Smooth muscle cell (in vitro differentiated cells): ENCODE measurements at regions not wholly inside any gene's neighbourhood (a gene's known extent, or its start where the extent isn't known, plus 50 kb on each side); places are given as distances from the start of the nearest gene placed in this dataset.

Experiments
- DNase-seq: peaks from one replicate; lab custom pipeline; 2025; ENCODE audit not compliant: unreplicated experiment; lab: John Stamatoyannopoulos, UW
- H2AFZ ChIP-seq: fragments of 200-600 bp; sonication (generic); 2 replicates; pipeline ENCODE4 v1.6.0; 2016; ENCODE audit warnings: antibody characterized with exemption, low read depth, mild to moderate bottlenecking
- H3F3A ChIP-seq: fragments of 200-600 bp; sonication (generic); 2 replicates; pipeline ENCODE4 v1.6.0; 2017; ENCODE audit warnings: antibody characterized with exemption, low read depth
- H3K27ac ChIP-seq: fragments of 200-600 bp; sonication (generic); 2 replicates; pipeline ENCODE4 v1.5.1; 2016; ENCODE audit warnings: low read depth, mild to moderate bottlenecking
- H3K27me3 ChIP-seq: fragments of 200-600 bp; sonication (generic); 2 replicates; pipeline ENCODE4 v1.6.1; 2016; ENCODE audit warnings: low read depth, mild to moderate bottlenecking
- H3K36me3 ChIP-seq: fragments of 200-600 bp; sonication (generic); 2 replicates; pipeline ENCODE4 v1.5.1; 2016; ENCODE audit warnings: low read depth
- H3K4me1 ChIP-seq: fragments of 200-600 bp; sonication (generic); 2 replicates; pipeline ENCODE4 v1.5.1; 2016; ENCODE audit warnings: low read depth
- H3K4me2 ChIP-seq: fragments of 200-600 bp; sonication (generic); 2 replicates; pipeline ENCODE4 v1.6.0; 2016; ENCODE audit warnings: mild to moderate bottlenecking
- H3K4me3 ChIP-seq: fragments of 200-600 bp; sonication (generic); 2 replicates; pipeline ENCODE4 v1.5.1; 2016; ENCODE audit warnings: mild to moderate bottlenecking
- H3K79me2 ChIP-seq: fragments of 200-600 bp; sonication (generic); 2 replicates; pipeline ENCODE4 v1.6.0; 2016; ENCODE audit warnings: low read depth, mild to moderate bottlenecking
- H3K9ac ChIP-seq: fragments of 200-600 bp; sonication (generic); 2 replicates; pipeline ENCODE4 v1.6.0; 2016; ENCODE audit warnings: low read depth
- H3K9me3 ChIP-seq: fragments of 200-600 bp; sonication (generic); replicated peaks from 2 replicates; pipeline ENCODE4 v1.5.1; 2016; ENCODE audit warnings: low read depth
- H4K20me1 ChIP-seq: fragments of 200-600 bp; sonication (generic); 2 replicates; pipeline ENCODE4 v1.6.0; 2016; ENCODE audit warnings: low read depth
- WGBS: methylation state at CpG from one replicate; pipeline ENCODE4 v1.1.7; 2016; ENCODE audit warnings: low lambda C conversion rate; 5-methylcytosine and 5-hydroxymethylcytosine counted together
- TF ChIP-seq, protein P1 (sequence below): fragments of 200-600 bp; sonication (generic); IDR thresholded peaks from 2 replicates; pipeline ENCODE4 v1.5.1; 2017; ENCODE audit warnings: borderline replicate concordance, mild to moderate bottlenecking, antibody characterized with exemption; ENCODE audit not compliant: insufficient read depth, poor library complexity, severe bottlenecking

DNA sequence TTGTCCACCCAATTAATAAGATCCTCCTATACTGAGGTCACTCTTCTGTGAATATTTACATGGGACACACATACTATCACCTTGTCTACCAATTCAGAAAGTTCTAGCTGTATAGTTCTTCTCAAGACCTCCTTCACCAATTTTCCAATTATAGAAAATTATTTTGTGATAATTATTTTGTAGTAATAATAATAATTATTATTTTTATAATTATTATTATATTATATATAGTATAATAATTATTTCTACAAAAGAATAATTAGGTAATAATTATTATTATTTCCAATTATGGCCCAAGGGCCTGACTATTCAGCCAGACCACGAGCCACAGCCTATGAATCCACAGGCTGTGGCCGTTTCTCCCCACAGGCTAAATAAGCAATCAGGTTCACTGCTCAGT is 164.1 kb upstream of the IGSF21 start:
- Histone ChIP-seq H3K27ac (no peak overlapping the region), H3K27me3 (peaks cover 4% of the 10 kb centered on the region), H3K4me1 (peaks cover 3% of the 10 kb centered on the region), H4K20me1 (no peaks in the 10 kb centered on the region), H3K9me3 (no peaks in the 10 kb centered on the region), H3K4me3 (no peak overlapping the region), H3K4me2 (no peak overlapping the region), H2AFZ (no peak overlapping the region), H3F3A (no peaks in the 10 kb centered on the region), H3K79me2 (no peaks in the 10 kb centered on the region), H3K36me3 (no peaks in the 10 kb centered on the region), H3K9ac (no peak overlapping the region)
- WGBS: 82% methylated on average over 2 of the region's 2 CpGs
- TF ChIP-seq, protein P1, sequence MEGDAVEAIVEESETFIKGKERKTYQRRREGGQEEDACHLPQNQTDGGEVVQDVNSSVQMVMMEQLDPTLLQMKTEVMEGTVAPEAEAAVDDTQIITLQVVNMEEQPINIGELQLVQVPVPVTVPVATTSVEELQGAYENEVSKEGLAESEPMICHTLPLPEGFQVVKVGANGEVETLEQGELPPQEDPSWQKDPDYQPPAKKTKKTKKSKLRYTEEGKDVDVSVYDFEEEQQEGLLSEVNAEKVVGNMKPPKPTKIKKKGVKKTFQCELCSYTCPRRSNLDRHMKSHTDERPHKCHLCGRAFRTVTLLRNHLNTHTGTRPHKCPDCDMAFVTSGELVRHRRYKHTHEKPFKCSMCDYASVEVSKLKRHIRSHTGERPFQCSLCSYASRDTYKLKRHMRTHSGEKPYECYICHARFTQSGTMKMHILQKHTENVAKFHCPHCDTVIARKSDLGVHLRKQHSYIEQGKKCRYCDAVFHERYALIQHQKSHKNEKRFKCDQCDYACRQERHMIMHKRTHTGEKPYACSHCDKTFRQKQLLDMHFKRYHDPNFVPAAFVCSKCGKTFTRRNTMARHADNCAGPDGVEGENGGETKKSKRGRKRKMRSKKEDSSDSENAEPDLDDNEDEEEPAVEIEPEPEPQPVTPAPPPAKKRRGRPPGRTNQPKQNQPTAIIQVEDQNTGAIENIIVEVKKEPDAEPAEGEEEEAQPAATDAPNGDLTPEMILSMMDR: no peak
- no peak for DNase-seq

DNA sequence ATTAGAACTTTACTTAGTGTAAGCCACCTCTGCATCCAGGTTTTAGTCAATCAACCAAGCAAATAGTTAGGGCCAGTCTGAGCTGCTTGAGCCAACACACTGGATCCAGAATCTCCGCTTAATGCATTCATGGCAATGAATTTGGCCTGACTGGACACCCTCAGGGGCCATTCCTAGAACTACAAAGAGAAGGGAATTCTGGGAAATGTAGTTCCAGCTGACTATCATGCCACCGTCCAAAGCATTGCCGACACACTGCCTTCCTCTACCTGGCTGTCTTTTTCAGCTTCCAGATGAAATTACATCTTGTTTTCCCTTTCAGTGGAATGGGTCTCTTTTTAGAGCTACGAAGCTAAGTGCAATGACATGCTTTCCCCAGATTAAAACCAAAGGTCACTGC is 163.0 kb upstream of the IGSF21 start:
- no peaks in the 10 kb centered on the region for H3F3A ChIP-seq
- 65% methylated on average over 4 of the region's 4 CpGs for WGBS

DNA sequence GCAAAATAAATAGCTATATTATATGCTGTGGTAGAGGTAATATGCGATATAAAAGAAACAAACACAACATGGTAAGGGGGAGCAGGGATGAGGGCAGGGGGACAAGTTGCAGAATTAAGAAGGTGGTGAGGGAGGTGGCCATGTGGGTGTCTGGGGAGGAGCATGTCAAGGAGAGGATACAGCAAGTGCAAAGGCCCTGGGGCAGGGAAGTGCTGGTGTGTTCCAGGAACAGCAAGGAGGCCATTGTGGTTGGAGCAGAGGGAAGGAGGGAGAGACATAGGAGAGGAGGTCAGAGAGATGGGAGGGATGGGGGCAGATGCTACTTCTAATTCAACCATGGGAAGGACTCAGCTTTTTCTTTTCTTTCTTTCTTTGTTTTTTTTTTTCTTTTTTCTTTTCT is 161.2 kb upstream of the IGSF21 start:
- H2AFZ ChIP-seq: no peak overlapping the region
- H4K20me1 ChIP-seq: no peaks in the 10 kb centered on the region
- no peaks in the 10 kb centered on the region for H3K27me3 ChIP-seq
- no peaks in the 10 kb centered on the region for H3F3A ChIP-seq
- peaks cover 3% of the 10 kb centered on the region for H3K4me1 ChIP-seq
- H3K27ac ChIP-seq: no peak overlapping the region
- WGBS: 91% methylated on average over 1 of the region's 1 CpG
- H3K4me3 ChIP-seq: no peak overlapping the region
- no peak for DNase-seq
- no peaks in the 10 kb centered on the region for H3K36me3 ChIP-seq
- H3K9me3 ChIP-seq: no peaks in the 10 kb centered on the region
- H3K79me2 ChIP-seq: no peaks in the 10 kb centered on the region
- no peak overlapping the region for H3K4me2 ChIP-seq
- no peak overlapping the region for H3K9ac ChIP-seq
- TF ChIP-seq, protein P1: no peak

More for the DNA sequence above, 163.0 kb upstream of the IGSF21 start:
- Histone ChIP-seq H3K27me3 (peaks cover 4% of the 10 kb centered on the region), H3K27ac (no peak overlapping the region), H3K79me2 (no peaks in the 10 kb centered on the region), H3K36me3 (no peaks in the 10 kb centered on the region), H3K4me2 (no peak overlapping the region), H2AFZ (no peak overlapping the region), H4K20me1 (no peaks in the 10 kb centered on the region), H3K9me3 (no peaks in the 10 kb centered on the region), H3K4me3 (no peak overlapping the region), H3K4me1 (peaks cover 3% of the 10 kb centered on the region), H3K9ac (no peak overlapping the region)
- TF ChIP-seq, protein P1: no peak
- DNase-seq: no peak

DNA sequence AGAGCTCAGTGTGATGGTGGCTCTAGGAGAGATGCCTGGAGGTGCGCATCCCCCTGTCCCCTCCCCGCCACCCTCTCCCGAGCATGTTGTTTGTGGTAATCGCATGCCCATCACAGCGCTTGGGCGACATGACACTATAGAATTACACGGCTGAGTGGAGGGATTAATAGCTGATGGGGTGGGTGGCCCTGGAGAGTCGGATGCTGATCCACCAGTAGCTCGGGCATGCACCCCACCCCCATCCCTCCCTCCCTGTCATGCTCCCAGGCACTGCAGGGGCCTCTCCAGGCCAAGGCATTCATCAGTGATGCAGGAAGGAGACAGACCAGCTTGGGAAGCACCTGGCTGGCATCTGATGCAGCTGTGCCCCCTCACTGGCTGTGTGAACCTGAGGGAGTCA is 159.0 kb upstream of the IGSF21 start:
- H3K27ac ChIP-seq: no peak overlapping the region
- WGBS: 90% methylated on average over 9 of the region's 9 CpGs
- H3K4me3 ChIP-seq: no peak overlapping the region
- TF ChIP-seq, protein P1: no peak
- no peaks in the 10 kb centered on the region for H4K20me1 ChIP-seq
- no peaks in the 10 kb centered on the region for H3K9me3 ChIP-seq
- peaks cover 9% of the 10 kb centered on the region for H3K27me3 ChIP-seq
- no peaks in the 10 kb centered on the region for H3F3A ChIP-seq
- no peak overlapping the region for H2AFZ ChIP-seq
- no peak overlapping the region for H3K9ac ChIP-seq
- H3K36me3 ChIP-seq: no peaks in the 10 kb centered on the region
- no peak overlapping the region for H3K4me2 ChIP-seq
- H3K79me2 ChIP-seq: no peaks in the 10 kb centered on the region
- DNase-seq: no peak
- H3K4me1 ChIP-seq: peaks cover 3% of the 10 kb centered on the region
